ENCODE measurements at regions not wholly inside any gene's neighbourhood (a gene's known extent, or its start where the extent isn't known, plus 50 kb on each side); places are given as distances from the start of the nearest gene placed in this dataset.

GRCh38 chr21:38202811-38203210, 54.0 kb upstream of the KCNJ15 start:
- TF ChIP-seq, protein P1, sequence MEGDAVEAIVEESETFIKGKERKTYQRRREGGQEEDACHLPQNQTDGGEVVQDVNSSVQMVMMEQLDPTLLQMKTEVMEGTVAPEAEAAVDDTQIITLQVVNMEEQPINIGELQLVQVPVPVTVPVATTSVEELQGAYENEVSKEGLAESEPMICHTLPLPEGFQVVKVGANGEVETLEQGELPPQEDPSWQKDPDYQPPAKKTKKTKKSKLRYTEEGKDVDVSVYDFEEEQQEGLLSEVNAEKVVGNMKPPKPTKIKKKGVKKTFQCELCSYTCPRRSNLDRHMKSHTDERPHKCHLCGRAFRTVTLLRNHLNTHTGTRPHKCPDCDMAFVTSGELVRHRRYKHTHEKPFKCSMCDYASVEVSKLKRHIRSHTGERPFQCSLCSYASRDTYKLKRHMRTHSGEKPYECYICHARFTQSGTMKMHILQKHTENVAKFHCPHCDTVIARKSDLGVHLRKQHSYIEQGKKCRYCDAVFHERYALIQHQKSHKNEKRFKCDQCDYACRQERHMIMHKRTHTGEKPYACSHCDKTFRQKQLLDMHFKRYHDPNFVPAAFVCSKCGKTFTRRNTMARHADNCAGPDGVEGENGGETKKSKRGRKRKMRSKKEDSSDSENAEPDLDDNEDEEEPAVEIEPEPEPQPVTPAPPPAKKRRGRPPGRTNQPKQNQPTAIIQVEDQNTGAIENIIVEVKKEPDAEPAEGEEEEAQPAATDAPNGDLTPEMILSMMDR (IDR thresholded peaks at IDR 0.05), result no peak
- TF ChIP-seq POLR2A (IDR thresholded peaks at IDR 0.05), result no peak
